ENCODE measurements at regions not wholly inside any gene's neighbourhood (a gene's known extent, or its start where the extent isn't known, plus 50 kb on each side); places are given as distances from the start of the nearest gene placed in this dataset.

DNA sequence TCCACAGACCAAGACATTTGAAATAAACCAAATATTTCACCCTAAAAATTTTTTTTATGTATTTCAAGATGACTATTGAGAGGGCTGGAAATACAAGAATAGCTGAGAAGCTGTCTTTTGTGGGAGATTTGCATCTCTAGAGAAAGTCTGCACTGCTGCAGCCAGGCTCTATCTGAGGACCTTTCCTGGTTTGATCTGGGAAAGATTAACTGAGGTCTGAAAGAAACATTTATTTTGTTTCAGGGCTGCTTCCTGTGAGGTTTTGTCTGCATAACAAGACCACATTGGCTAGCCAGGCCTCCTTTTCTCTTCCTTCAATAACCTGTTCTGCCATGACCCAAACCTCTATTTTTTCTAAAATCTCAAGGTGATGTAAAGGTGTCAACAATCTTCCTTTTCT lies 117.5 kb upstream of the ARHGEF26 start:
- DNase-seq = no peak

- no peak for DNase-seq
These were observed 110.2 kb upstream of the ARHGEF26 start for GRCh38 chr3:154011036-154011435.

DNA sequence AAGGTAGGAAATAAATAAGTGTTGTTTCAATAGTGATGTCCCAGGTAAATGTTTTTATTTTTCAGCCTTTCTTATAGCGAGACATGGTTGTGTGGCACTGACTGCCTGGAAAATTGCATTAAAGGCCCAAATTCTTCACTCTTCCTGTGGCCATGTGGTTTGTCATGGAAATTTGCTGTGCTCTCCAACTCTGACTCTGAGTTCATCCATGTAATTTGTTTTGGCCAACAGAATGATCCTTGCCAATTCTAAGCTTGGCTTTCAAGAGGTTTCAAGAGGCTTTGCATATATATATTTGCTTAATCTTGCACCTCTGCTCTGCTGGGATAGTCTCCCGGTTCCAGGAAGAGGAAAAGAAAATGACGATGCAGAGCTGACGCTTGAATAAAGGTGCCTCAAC lies 107.5 kb upstream of the ARHGEF26 start:
- DNase-seq = no peak

DNA sequence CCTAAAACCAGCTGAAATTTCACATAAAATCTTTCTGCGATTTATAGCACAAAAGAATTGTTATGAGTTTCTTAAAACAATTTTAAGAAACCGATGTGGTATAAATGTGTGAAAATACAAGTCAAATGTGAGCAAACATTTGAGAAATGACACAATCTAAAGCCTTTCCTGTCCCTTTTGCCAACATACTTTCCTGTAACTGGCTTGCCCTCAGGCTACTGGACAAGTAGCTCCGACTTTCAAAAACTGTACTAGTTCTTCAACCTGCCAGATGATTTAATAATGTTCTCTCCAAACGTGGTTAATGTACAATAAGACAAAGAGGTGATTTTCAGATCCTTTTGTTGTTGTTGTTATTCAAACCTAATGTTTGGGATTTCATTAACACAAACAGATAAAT lies 105.9 kb upstream of the ARHGEF26 start:
- DNase-seq = no peak

- peak; percentile 19 for DNase-seq
These were observed 103.0 kb upstream of the ARHGEF26 start for GRCh38 chr3:154018100-154018696.

GRCh38 chr3:154022606-154023005 lies 98.6 kb upstream of the ARHGEF26 start:
- no peak for DNase-seq

- no peak for DNase-seq
These were observed 98.0 kb upstream of the ARHGEF26 start for GRCh38 chr3:154023148-154023547.

GRCh38 chr3:154025007-154025406 lies 96.2 kb upstream of the ARHGEF26 start:
- DNase-seq = no peak

DNA sequence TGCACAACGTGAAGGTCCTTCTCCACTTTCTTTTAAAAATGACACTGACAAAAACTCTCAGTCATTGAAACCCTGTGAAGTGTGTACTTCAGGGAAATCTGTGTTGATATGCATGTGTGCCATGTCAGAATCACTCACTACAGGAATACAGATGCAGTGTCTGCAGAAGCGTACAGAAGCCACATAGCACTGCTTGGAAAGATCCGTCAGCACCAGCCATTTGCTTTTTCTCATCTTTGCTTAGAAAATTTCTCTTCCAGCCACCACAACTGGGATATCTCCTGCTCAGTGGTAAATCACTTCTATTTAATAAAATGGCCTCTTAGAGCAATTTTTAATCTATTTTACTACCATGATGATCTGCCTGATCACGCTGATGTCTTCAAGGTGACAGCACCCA lies 91.3 kb upstream of the ARHGEF26 start:
- DNase-seq = no peak

DNA sequence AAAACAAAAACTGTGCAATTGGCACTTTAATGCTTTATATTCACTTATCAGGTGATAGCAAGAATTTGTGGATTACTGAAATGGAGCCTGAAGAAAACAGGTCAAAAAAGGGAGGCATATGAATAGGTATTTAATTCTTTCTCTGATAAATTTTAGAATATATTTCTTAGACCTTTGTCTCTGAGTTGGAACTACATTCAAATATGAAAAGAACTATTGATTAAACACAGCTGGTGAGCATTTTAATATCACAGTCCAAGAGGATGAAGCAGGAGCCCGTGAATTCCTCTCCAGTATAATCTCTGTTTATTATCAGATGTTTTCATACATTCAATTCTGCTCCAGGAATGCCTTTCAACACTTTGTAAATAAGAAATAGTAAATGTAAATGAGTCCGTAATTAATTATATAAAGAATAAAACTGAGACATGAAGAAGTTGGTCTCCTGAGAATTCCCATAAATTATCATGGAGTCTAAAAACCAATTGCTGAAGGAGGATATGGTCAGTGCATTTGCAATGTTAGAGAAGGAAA lies 86.3 kb upstream of the ARHGEF26 start:
- DNase-seq = no peak

DNA sequence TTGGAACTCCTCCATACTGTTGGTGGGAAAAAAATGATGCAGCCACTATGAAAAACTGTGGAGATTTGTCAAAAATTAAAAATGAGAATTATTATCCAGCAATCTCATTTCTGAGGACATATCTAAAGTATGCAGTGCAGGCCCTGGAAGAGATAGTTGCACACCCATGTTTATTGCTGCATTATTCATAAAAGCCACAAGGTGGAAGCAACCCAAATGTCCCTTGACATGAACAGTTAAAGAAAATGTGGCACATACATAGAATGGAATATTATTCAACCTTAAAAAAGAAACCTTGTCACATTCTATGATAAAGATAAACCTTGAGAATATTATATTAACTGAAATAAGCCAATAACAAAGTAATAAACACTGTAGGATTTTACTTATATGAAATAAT lies 80.9 kb upstream of the ARHGEF26 start:
- no peak for DNase-seq

GRCh38 chr3:154044671-154045070 lies 76.5 kb upstream of the ARHGEF26 start:
- no peak for DNase-seq

- DNase-seq = no peak
These were observed 71.0 kb upstream of the ARHGEF26 start for GRCh38 chr3:154050216-154050615.

DNA sequence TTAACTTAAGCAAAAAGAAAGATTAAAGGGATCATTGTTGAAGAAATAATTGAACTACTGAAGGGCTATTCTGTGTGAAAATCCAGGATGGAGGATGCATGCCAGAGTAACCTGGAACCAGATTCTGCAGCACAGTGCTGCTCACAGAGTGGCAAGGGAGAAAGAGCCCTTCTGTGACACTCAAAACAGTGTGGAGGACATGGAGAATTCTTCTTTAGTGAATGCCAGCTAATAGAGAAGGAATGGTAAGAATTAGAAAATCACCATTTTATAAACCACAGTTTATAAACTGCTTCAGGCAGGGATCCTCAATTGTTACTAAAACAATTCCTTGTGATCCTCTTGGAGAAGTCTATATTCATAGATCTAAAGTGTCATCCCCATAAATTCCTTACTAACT lies 70.4 kb upstream of the ARHGEF26 start:
- DNase-seq = no peak

- DNase-seq = no peak
These were observed 61.4 kb upstream of the ARHGEF26 start for GRCh38 chr3:154059833-154060232.

DNA sequence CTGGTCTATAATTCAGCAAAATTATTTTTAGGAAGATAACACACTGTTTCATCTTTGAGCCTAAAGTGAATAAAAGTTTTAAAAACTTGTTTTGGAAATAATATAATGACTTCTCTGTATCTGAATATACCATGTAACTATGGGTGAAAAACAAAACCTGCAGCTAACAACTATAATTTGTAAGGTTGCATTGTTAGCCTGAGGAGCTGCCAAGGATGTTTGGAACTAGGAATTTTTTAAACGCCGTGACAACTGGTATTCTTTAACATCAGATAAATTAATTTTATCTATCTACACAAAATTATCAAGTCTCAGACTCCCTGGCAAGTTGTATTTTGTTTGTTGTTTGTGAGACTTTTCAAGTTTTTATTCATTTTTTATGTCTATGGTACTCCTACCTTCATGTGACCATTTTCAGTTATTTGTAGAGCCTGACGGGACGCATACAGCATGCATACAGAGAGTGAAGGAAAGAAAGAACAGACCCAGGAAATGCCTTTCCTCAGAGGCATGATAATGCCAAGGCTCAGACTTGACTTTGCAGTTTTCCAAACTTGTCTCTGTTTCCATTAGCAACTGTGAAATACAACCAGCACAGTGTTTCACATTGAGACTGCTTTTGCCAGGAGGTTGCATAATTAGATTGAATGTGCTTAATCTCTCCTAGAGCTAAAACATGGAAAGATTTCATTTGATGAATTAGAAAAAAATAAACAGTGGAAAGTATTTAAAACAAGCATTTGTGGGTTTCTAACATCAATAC lies 60.8 kb upstream of the ARHGEF26 start:
- no peak for DNase-seq

- no peak for DNase-seq
These were observed 60.2 kb upstream of the ARHGEF26 start for GRCh38 chr3:154061001-154061370.

GRCh38 chr3:154062513-154062912 lies 58.7 kb upstream of the ARHGEF26 start:
- no peak for DNase-seq

GRCh38 chr3:154071146-154071545 lies 50.0 kb upstream of the ARHGEF26 start:
- no peak for DNase-seq

Data from T-helper 9 cell (primary cell).